HEK293 (cell line): ENCODE measurements at regions not wholly inside any gene's neighbourhood (a gene's known extent, or its start where the extent isn't known, plus 50 kb on each side); places are given as distances from the start of the nearest gene placed in this dataset.

Experiments used
- CTCF ChIA-PET: fragments of 350-600 bp; formaldehyde crosslinking; extraction: SDS; loops from one replicate; lab custom pipeline; 2021; ENCODE audit warnings: antibody characterized with exemption; lab: Yijun Ruan, JAX
- POLR2A ChIA-PET: fragments of 300-600 bp; formaldehyde crosslinking; extraction: SDS; loops from one replicate; lab custom pipeline; 2020; ENCODE audit warnings: antibody characterized with exemption, inconsistent platforms; lab: Yijun Ruan, JAX
- H3K27ac ChIP-seq: fragments of 200-500 bp; sonication (Bioruptor generic); 2 replicates; pipeline ENCODE4 v1.5.1; 2014; ENCODE audit warnings: low read depth, low read length, control low read depth, inconsistent platforms; ENCODE audit errors: extremely low read depth
- H3K36me3 ChIP-seq, 2 experiments: fragments of 200-500 bp in 1 of 2; sonication (Bioruptor generic) in 1 of 2; 1 replicate in 1 of 2; 2 replicates in 1 of 2; pipeline ENCODE4 v1.5.1; 2014 to 2017; ENCODE audit warnings: inconsistent platforms in 2 of 2, low read length in 2 of 2; ENCODE audit not compliant: control insufficient read depth in 2 of 2, insufficient read depth in 1 of 2
- H3K4me1 ChIP-seq: fragments of 200-500 bp; sonication (Bioruptor generic); 2 replicates; pipeline ENCODE4 v1.5.1; 2014; ENCODE audit warnings: mild to moderate bottlenecking, low read length, inconsistent platforms; ENCODE audit not compliant: control insufficient read depth, insufficient read depth
- H3K4me3 ChIP-seq: 2 replicates; pipeline ENCODE4 v1.5.1; 2011; ENCODE audit warnings: low read depth, mild to moderate bottlenecking, control low read depth, low read length, moderate library complexity
- H3K9me3 ChIP-seq: fragments of 200-500 bp; sonication (Bioruptor generic); 2 replicates; pipeline ENCODE4 v1.5.1; 2014; ENCODE audit warnings: low read depth, low read length, inconsistent platforms; ENCODE audit not compliant: control insufficient read depth, insufficient read depth
- GLIS2 ChIP-seq: fragments of 450-650 bp; formaldehyde crosslinking; IDR thresholded peaks from 2 replicates; pipeline ENCODE4 v1.5.1; 2016; ENCODE audit warnings: missing biosample characterization, missing genetic modification characterization
- MEIS1 ChIP-seq: sonication (generic); formaldehyde crosslinking; IDR thresholded peaks from 2 replicates; pipeline ENCODE4 v1.8.1; 2022; ENCODE audit warnings: missing genetic modification reagents, mild to moderate bottlenecking, borderline replicate concordance
- SETDB1 ChIP-seq: IDR thresholded peaks from one replicate; pipeline ENCODE4 v1.6.1; 2017; ENCODE audit warnings: mild to moderate bottlenecking, low read length, moderate library complexity, mixed read lengths; ENCODE audit not compliant: insufficient read length
- SP7 ChIP-seq: fragments of 450-650 bp; formaldehyde crosslinking; IDR thresholded peaks from 2 replicates; pipeline ENCODE4 v1.5.1; 2016; ENCODE audit warnings: missing biosample characterization, missing genetic modification characterization
- ZBTB1 ChIP-seq: fragments of 450-650 bp; formaldehyde crosslinking; IDR thresholded peaks from 2 replicates; pipeline ENCODE4 v1.5.1; 2016; ENCODE audit warnings: missing biosample characterization, missing genetic modification characterization
- ZNF18 ChIP-seq: fragments of 450-650 bp; formaldehyde crosslinking; IDR thresholded peaks from 2 replicates; pipeline ENCODE4 v1.5.1; 2016; ENCODE audit warnings: missing biosample characterization, missing genetic modification characterization
- ZNF404 ChIP-seq: fragments of 450-650 bp; formaldehyde crosslinking; IDR thresholded peaks from 2 replicates; pipeline ENCODE4 v1.5.1; 2017; ENCODE audit warnings: missing biosample characterization, missing genetic modification characterization
- ZNF48 ChIP-seq: fragments of 450-650 bp; formaldehyde crosslinking; IDR thresholded peaks from 2 replicates; pipeline ENCODE4 v1.5.1; 2016; ENCODE audit warnings: missing biosample characterization, missing genetic modification characterization
- ZNF529 ChIP-seq: fragments of 450-650 bp; formaldehyde crosslinking; IDR thresholded peaks from 2 replicates; pipeline ENCODE4 v1.5.1; 2017; ENCODE audit warnings: missing genetic modification characterization, missing biosample characterization; ENCODE audit not compliant: insufficient replicate concordance
- ZNF580 ChIP-seq: fragments of 450-650 bp; formaldehyde crosslinking; IDR thresholded peaks from 2 replicates; pipeline ENCODE4 v1.5.1; 2016; ENCODE audit warnings: missing biosample characterization, missing genetic modification characterization
- ZNF664 ChIP-seq: fragments of 450-650 bp; formaldehyde crosslinking; IDR thresholded peaks from 2 replicates; pipeline ENCODE4 v1.5.1; 2016; ENCODE audit warnings: missing biosample characterization, missing genetic modification characterization
- TF ChIP-seq, protein P1 (sequence below): fragments of 450-650 bp; formaldehyde crosslinking; IDR thresholded peaks from 2 replicates; pipeline ENCODE4 v1.5.1; 2016; ENCODE audit warnings: missing biosample characterization, missing genetic modification characterization
- TF ChIP-seq, protein P2 (sequence below): fragments of 450-650 bp; formaldehyde crosslinking; IDR thresholded peaks from 2 replicates; pipeline ENCODE4 v1.5.1; 2016; ENCODE audit warnings: missing biosample characterization, missing genetic modification characterization, borderline replicate concordance
- TF ChIP-seq, protein P3 (sequence below): fragments of 450-650 bp; formaldehyde crosslinking; conservative IDR thresholded peaks from 2 replicates; pipeline ENCODE4 v1.5.1; 2016; ENCODE audit warnings: low read depth, missing biosample characterization, missing genetic modification characterization

DNA sequence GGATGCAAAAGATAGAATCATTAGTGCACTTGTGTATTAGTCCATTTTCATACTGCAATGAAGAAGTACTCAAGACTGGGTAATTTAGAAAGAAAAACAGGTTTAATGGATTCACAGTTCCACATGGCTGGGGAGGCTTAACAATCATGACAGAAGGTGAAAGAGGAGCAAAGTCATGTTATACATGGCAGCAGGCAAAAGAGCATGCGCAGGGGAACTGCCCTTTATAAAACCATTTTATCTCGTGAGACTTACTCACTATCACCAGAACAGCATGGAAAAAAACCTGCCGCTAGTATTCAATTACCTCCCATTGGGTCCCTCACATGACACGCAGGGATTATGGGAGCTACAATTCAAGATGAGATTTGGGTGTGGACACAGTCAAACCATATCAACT lies 129.4 kb downstream of the SCG2 start:
- ChIA-PET CTCF (no interaction called here), POLR2A (no interaction called here)
- Histone ChIP-seq H3K9me3 (no peaks in the 10 kb centered on the region), H3K36me3 (no peaks in the 10 kb centered on the region), H3K27ac (no peak overlapping the region), H3K4me3 (no peak overlapping the region), H3K4me1 (no peaks in the 10 kb centered on the region)
- TF ChIP-seq SETDB1 (peak; percentile 12), ZBTB1 (tag by site-specific recombination) (no peak)
- TF ChIP-seq, protein P1, sequence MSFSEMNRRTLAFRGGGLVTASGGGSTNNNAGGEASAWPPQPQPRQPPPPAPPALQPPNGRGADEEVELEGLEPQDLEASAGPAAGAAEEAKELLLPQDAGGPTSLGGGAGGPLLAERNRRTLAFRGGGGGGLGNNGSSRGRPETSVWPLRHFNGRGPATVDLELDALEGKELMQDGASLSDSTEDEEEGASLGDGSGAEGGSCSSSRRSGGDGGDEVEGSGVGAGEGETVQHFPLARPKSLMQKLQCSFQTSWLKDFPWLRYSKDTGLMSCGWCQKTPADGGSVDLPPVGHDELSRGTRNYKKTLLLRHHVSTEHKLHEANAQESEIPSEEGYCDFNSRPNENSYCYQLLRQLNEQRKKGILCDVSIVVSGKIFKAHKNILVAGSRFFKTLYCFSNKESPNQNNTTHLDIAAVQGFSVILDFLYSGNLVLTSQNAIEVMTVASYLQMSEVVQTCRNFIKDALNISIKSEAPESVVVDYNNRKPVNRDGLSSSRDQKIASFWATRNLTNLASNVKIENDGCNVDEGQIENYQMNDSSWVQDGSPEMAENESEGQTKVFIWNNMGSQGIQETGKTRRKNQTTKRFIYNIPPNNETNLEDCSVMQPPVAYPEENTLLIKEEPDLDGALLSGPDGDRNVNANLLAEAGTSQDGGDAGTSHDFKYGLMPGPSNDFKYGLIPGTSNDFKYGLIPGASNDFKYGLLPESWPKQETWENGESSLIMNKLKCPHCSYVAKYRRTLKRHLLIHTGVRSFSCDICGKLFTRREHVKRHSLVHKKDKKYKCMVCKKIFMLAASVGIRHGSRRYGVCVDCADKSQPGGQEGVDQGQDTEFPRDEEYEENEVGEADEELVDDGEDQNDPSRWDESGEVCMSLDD (tag by site-specific recombination) = no peak

- Histone ChIP-seq H3K27ac (no peak overlapping the region), H3K4me3 (no peak overlapping the region), H3K36me3 (no peaks in the 10 kb centered on the region), H3K4me1 (no peaks in the 10 kb centered on the region), H3K9me3 (no peaks in the 10 kb centered on the region)
- TF ChIP-seq ZNF529 (tag by site-specific recombination) = no peak
- TF ChIP-seq SP7 (tag by site-specific recombination) = no peak
- TF ChIP-seq SETDB1 = no peak
- no peak for TF ChIP-seq GLIS2 (tag by site-specific recombination)
- TF ChIP-seq ZNF664 = no peak
- TF ChIP-seq, protein P2, sequence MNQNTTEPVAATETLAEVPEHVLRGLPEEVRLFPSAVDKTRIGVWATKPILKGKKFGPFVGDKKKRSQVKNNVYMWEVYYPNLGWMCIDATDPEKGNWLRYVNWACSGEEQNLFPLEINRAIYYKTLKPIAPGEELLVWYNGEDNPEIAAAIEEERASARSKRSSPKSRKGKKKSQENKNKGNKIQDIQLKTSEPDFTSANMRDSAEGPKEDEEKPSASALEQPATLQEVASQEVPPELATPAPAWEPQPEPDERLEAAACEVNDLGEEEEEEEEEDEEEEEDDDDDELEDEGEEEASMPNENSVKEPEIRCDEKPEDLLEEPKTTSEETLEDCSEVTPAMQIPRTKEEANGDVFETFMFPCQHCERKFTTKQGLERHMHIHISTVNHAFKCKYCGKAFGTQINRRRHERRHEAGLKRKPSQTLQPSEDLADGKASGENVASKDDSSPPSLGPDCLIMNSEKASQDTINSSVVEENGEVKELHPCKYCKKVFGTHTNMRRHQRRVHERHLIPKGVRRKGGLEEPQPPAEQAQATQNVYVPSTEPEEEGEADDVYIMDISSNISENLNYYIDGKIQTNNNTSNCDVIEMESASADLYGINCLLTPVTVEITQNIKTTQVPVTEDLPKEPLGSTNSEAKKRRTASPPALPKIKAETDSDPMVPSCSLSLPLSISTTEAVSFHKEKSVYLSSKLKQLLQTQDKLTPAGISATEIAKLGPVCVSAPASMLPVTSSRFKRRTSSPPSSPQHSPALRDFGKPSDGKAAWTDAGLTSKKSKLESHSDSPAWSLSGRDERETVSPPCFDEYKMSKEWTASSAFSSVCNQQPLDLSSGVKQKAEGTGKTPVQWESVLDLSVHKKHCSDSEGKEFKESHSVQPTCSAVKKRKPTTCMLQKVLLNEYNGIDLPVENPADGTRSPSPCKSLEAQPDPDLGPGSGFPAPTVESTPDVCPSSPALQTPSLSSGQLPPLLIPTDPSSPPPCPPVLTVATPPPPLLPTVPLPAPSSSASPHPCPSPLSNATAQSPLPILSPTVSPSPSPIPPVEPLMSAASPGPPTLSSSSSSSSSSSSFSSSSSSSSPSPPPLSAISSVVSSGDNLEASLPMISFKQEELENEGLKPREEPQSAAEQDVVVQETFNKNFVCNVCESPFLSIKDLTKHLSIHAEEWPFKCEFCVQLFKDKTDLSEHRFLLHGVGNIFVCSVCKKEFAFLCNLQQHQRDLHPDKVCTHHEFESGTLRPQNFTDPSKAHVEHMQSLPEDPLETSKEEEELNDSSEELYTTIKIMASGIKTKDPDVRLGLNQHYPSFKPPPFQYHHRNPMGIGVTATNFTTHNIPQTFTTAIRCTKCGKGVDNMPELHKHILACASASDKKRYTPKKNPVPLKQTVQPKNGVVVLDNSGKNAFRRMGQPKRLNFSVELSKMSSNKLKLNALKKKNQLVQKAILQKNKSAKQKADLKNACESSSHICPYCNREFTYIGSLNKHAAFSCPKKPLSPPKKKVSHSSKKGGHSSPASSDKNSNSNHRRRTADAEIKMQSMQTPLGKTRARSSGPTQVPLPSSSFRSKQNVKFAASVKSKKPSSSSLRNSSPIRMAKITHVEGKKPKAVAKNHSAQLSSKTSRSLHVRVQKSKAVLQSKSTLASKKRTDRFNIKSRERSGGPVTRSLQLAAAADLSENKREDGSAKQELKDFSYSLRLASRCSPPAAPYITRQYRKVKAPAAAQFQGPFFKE (tag by site-specific recombination) = no peak
- no peak for TF ChIP-seq MEIS1 (CRISPR knock-in tag)
- CTCF ChIA-PET = interaction anchor here (0.7 to 0.9 kb wide), 3 partner anchors 15 to 785 kb away, joined by 3 to 6 read pairs (median 3); partner anchors contain the start of gene SCG2
- POLR2A ChIA-PET = no interaction called here
Observed at GRCh38 chr2:223474893-223475292, 127.3 kb downstream of the SCG2 start.

DNA sequence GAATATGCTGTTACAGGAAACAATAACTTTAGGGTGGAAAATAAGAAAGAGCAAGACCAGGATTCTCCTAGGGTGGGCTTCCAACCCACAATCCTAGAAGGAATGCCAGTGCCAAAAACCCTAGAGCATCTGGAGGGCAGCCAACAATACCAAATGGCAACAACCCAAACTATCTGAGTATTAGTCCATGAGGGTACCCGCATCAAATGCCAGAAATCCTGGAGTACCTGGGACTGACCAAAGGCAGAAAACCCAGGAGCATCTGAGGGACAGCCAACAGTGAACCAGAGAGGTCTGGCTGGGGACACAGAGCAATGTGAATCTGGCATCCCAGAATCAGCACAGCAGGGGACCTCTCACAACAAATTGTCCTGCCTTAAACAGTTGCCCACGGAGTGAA lies 126.3 kb downstream of the SCG2 start:
- no peak overlapping the region for H3K4me3 ChIP-seq
- no peaks in the 10 kb centered on the region for H3K9me3 ChIP-seq
- no peaks in the 10 kb centered on the region for H3K4me1 ChIP-seq
- no peaks in the 10 kb centered on the region for H3K36me3 ChIP-seq
- TF ChIP-seq ZNF48 (no peak), ZNF404 (no peak), ZNF18 (tag by site-specific recombination) (no peak), ZNF580 (no peak)
- TF ChIP-seq, protein P3, sequence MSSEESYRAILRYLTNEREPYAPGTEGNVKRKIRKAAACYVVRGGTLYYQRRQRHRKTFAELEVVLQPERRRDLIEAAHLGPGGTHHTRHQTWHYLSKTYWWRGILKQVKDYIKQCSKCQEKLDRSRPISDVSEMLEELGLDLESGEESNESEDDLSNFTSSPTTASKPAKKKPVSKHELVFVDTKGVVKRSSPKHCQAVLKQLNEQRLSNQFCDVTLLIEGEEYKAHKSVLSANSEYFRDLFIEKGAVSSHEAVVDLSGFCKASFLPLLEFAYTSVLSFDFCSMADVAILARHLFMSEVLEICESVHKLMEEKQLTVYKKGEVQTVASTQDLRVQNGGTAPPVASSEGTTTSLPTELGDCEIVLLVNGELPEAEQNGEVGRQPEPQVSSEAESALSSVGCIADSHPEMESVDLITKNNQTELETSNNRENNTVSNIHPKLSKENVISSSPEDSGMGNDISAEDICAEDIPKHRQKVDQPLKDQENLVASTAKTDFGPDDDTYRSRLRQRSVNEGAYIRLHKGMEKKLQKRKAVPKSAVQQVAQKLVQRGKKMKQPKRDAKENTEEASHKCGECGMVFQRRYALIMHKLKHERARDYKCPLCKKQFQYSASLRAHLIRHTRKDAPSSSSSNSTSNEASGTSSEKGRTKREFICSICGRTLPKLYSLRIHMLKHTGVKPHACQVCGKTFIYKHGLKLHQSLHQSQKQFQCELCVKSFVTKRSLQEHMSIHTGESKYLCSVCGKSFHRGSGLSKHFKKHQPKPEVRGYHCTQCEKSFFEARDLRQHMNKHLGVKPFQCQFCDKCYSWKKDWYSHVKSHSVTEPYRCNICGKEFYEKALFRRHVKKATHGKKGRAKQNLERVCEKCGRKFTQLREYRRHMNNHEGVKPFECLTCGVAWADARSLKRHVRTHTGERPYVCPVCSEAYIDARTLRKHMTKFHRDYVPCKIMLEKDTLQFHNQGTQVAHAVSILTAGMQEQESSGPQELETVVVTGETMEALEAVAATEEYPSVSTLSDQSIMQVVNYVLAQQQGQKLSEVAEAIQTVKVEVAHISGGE = no peak
- POLR2A ChIA-PET = no interaction called here
- no peak overlapping the region for H3K27ac ChIP-seq
- CTCF ChIA-PET = interaction anchor here (0.7 to 0.9 kb wide), 2 partner anchors 16 to 48 kb away, joined by 6 to 9 read pairs; no protein-coding TSS in a partner anchor
